ENCODE measurements at regions not wholly inside any gene's neighbourhood (a gene's known extent, or its start where the extent isn't known, plus 50 kb on each side); places are given as distances from the start of the nearest gene placed in this dataset.

- Histone ChIP-seq H3K27ac (ENCODE audit: low read depth, low read length) (no peak overlapping the region), H3K36me3 (ENCODE audit: control insufficient read depth in 1 of 2, insufficient read depth in 2 of 2, low read length in 2 of 2) (no peaks in the 10 kb centered on the region), H3K9me3 (ENCODE audit: control insufficient read depth in 1 of 2, insufficient read depth in 1 of 2, low read depth in 1 of 2, low read length in 2 of 2) (no peaks in the 10 kb centered on the region), H4K20me1 (ENCODE audit: insufficient read depth) (no peaks in the 10 kb centered on the region), H3K79me2 (ENCODE audit: insufficient read depth, low read length) (no peaks in the 10 kb centered on the region), H3K27me3 (ENCODE audit: insufficient read depth, low read length) (no peaks in the 10 kb centered on the region), H3K4me3 (replicated peaks in 1 of 2; ENCODE audit: low read depth in 1 of 2, low read length in 2 of 2) (no peak overlapping the region), H2AFZ (ENCODE audit: low read depth, low read length, poor library complexity, severe bottlenecking) (no peak overlapping the region), H3K4me1 (ENCODE audit: control insufficient read depth in 1 of 2, insufficient read depth in 2 of 2, low read length in 2 of 2) (no peaks in the 10 kb centered on the region), H3K9ac (ENCODE audit: low read length) (no peak overlapping the region), H3K4me2 (ENCODE audit: low read length) (no peak overlapping the region), H3K9me2 (ENCODE audit: insufficient read depth) (no peaks in the 10 kb centered on the region)
- TF ChIP-seq TCF7L2 (IDR thresholded peaks at IDR 0.05; ENCODE audit: borderline replicate concordance, extremely low read depth, insufficient read depth, insufficient read length) (no peak), EGR1 (IDR thresholded peaks at IDR 0.05; ENCODE audit: low read depth) (no peak), RAD21 (IDR thresholded peaks at IDR 0.05; ENCODE audit: low read depth) (no peak), SRF (IDR thresholded peaks at IDR 0.05; ENCODE audit: low read depth) (no peak), POLR2AphosphoS5 (IDR thresholded peaks at IDR 0.05; ENCODE audit: low read depth, low read length) (no peak), ELF1 (IDR thresholded peaks at IDR 0.05; ENCODE audit: borderline replicate concordance, low read depth) (no peak), CEBPB (IDR thresholded peaks at IDR 0.05; ENCODE audit: low read depth) (no peak)
- ChIA-PET POLR2A (no interaction called here), CTCF (no interaction called here), RAD21 (ENCODE audit: low non-redundant PET in 1 of 2, low total read pairs in 2 of 2, uncharacterized antibody in 2 of 2, unreplicated experiment in 2 of 2) (no interaction called here)
- BruUV-seq (replicated peaks), result no TSS peak
- ATAC-seq, result no peak
- no peak for DNase-seq (ENCODE audit: low read depth, low spot score)
- intact Hi-C loops (cut with micrococcal nuclease), result no loop called here
These were observed 188.4 kb upstream of the CCN2 start for GRCh38 chr6:132139611-132140010.

- DNase-seq (ENCODE audit: low read depth, low spot score) (no peak), ATAC-seq (no peak)
- POLR2A ChIA-PET, result no interaction called here
- H3K9me3 ChIP-seq (ENCODE audit: control insufficient read depth in 1 of 2, insufficient read depth in 1 of 2, low read depth in 1 of 2, low read length in 2 of 2), result no peaks in the 10 kb centered on the region
- CTCF ChIA-PET, result no interaction called here
- H3K79me2 ChIP-seq (ENCODE audit: insufficient read depth, low read length), result no peaks in the 10 kb centered on the region
- H3K27me3 ChIP-seq (ENCODE audit: insufficient read depth, low read length), result no peaks in the 10 kb centered on the region
- no peak overlapping the region for H2AFZ ChIP-seq (ENCODE audit: low read depth, low read length, poor library complexity, severe bottlenecking)
- H3K9ac ChIP-seq (ENCODE audit: low read length), result no peak overlapping the region
- RAD21 ChIA-PET (ENCODE audit: low non-redundant PET in 1 of 2, low total read pairs in 2 of 2, uncharacterized antibody in 2 of 2, unreplicated experiment in 2 of 2), result no interaction called here
- no TSS peak for BruUV-seq (replicated peaks)
- H4K20me1 ChIP-seq (ENCODE audit: insufficient read depth), result no peaks in the 10 kb centered on the region
- no peaks in the 10 kb centered on the region for H3K4me1 ChIP-seq (ENCODE audit: control insufficient read depth in 1 of 2, insufficient read depth in 2 of 2, low read length in 2 of 2)
- no peaks in the 10 kb centered on the region for H3K36me3 ChIP-seq (ENCODE audit: control insufficient read depth in 1 of 2, insufficient read depth in 2 of 2, low read length in 2 of 2)
- intact Hi-C loops (cut with micrococcal nuclease), result no loop called here
- H3K9me2 ChIP-seq (ENCODE audit: insufficient read depth), result no peaks in the 10 kb centered on the region
- no peak for TF ChIP-seq REST (IDR thresholded peaks at IDR 0.05; ENCODE audit: low read depth)
- H3K4me2 ChIP-seq (ENCODE audit: low read length), result no peak overlapping the region
- H3K4me3 ChIP-seq (replicated peaks in 1 of 2; ENCODE audit: low read depth in 1 of 2, low read length in 2 of 2), result no peak overlapping the region
- no peak overlapping the region for H3K27ac ChIP-seq (ENCODE audit: low read depth, low read length)
These were observed 185.8 kb upstream of the CCN2 start for GRCh38 chr6:132136981-132137380.

Measured in HCT116 (cell line).